ENCODE measurements at regions not wholly inside any gene's neighbourhood (a gene's known extent, or its start where the extent isn't known, plus 50 kb on each side); places are given as distances from the start of the nearest gene placed in this dataset.

DNA sequence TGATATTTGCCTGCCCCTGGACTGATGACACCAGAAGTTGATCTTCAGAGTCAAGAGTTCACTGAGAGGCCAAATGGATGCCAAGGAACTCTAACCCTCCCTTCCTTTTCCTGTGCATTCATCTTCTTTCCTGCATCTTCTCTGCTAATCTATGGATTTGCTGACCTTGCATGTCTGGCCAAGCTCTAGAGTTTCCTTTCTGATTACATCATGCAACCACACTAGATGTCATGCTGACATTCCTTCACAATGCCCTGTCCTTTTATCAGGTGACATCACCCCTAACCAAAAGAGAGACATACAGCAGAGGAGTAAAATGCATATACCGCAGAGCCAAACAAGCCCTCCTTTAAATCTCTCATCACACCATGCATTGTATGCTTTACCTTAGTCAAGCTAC is 487.6 kb downstream of the TFAP2A start:
- no peak for TF ChIP-seq POLR2AphosphoS5 (IDR thresholded peaks at IDR 0.05; ENCODE audit: low read depth, low read length)
- no peak for TF ChIP-seq TAF1 (IDR thresholded peaks at IDR 0.05; ENCODE audit: borderline replicate concordance, insufficient read depth, low read length)
- TF ChIP-seq SIN3A (IDR thresholded peaks at IDR 0.05; ENCODE audit: borderline replicate concordance, insufficient read depth, low read length): no peak

Data from PFSK-1 (cell line).